ENCODE measurements at regions not wholly inside any gene's neighbourhood (a gene's known extent, or its start where the extent isn't known, plus 50 kb on each side); places are given as distances from the start of the nearest gene placed in this dataset.

GRCh38 chr5:27266184-27266583, 227.8 kb upstream of the CDH9 start:
- peak in 2 of 4 donors; percentile 6 to 15 for DNase-seq (ENCODE audit: low read depth in 4 of 4, low spot score in 2 of 4)

- DNase-seq (ENCODE audit: low read depth in 4 of 4, low spot score in 2 of 4), result no peak
These were observed 219.3 kb upstream of the CDH9 start for GRCh38 chr5:27257696-27258095.

- no peak for DNase-seq (ENCODE audit: low read depth in 4 of 4, low spot score in 2 of 4)
These were observed 214.5 kb upstream of the CDH9 start for GRCh38 chr5:27252911-27253310.

- no peak for DNase-seq (ENCODE audit: low read depth in 4 of 4, low spot score in 2 of 4)
These were observed 203.9 kb upstream of the CDH9 start for GRCh38 chr5:27242258-27242626.

GRCh38 chr5:27241564-27242257, 203.3 kb upstream of the CDH9 start:
- peak; percentile 25 to 41 (median 31) for DNase-seq (ENCODE audit: low read depth in 4 of 4, low spot score in 2 of 4)

GRCh38 chr5:27240791-27241190, 202.4 kb upstream of the CDH9 start:
- no peak for DNase-seq (ENCODE audit: low read depth in 4 of 4, low spot score in 2 of 4)

GRCh38 chr5:27234916-27235315, 196.5 kb upstream of the CDH9 start:
- no peak for DNase-seq (ENCODE audit: low read depth in 4 of 4, low spot score in 2 of 4)

GRCh38 chr5:27221410-27221809, 183.0 kb upstream of the CDH9 start:
- DNase-seq (ENCODE audit: low read depth in 4 of 4, low spot score in 2 of 4), result no peak

GRCh38 chr5:27220752-27221151, 182.4 kb upstream of the CDH9 start:
- no peak for DNase-seq (ENCODE audit: low read depth in 4 of 4, low spot score in 2 of 4)

- no peak for DNase-seq (ENCODE audit: low read depth in 4 of 4, low spot score in 2 of 4)
These were observed 179.6 kb upstream of the CDH9 start for GRCh38 chr5:27217977-27218376.

GRCh38 chr5:27217155-27217956, 179.0 kb upstream of the CDH9 start:
- DNase-seq (ENCODE audit: low read depth in 4 of 4, low spot score in 2 of 4), result no peak

GRCh38 chr5:27216367-27216950, 178.1 kb upstream of the CDH9 start:
- no peak for DNase-seq (ENCODE audit: low read depth in 4 of 4, low spot score in 2 of 4)

GRCh38 chr5:27208051-27208450, 169.7 kb upstream of the CDH9 start:
- DNase-seq (ENCODE audit: low read depth in 4 of 4, low spot score in 2 of 4), result no peak

GRCh38 chr5:27191786-27192510, 153.6 kb upstream of the CDH9 start:
- DNase-seq (ENCODE audit: low read depth in 4 of 4, low spot score in 2 of 4), result no peak

- DNase-seq (ENCODE audit: low read depth in 4 of 4, low spot score in 2 of 4), result no peak
These were observed 134.3 kb upstream of the CDH9 start for GRCh38 chr5:27172693-27173092.

GRCh38 chr5:27171761-27172261, 133.4 kb upstream of the CDH9 start:
- DNase-seq (ENCODE audit: low read depth in 4 of 4, low spot score in 2 of 4), result no peak

- no peak for DNase-seq (ENCODE audit: low read depth in 4 of 4, low spot score in 2 of 4)
These were observed 120.4 kb upstream of the CDH9 start for GRCh38 chr5:27158775-27159174.

GRCh38 chr5:27158171-27158570, 119.8 kb upstream of the CDH9 start:
- DNase-seq (ENCODE audit: low read depth in 4 of 4, low spot score in 2 of 4), result no peak

- no peak for DNase-seq (ENCODE audit: low read depth in 4 of 4, low spot score in 2 of 4)
These were observed 106.1 kb upstream of the CDH9 start for GRCh38 chr5:27144456-27144855.

- no peak for DNase-seq (ENCODE audit: low read depth in 4 of 4, low spot score in 2 of 4)
These were observed 102.4 kb upstream of the CDH9 start for GRCh38 chr5:27140831-27141230.

GRCh38 chr5:27130587-27130986, 92.2 kb upstream of the CDH9 start:
- no peak for DNase-seq (ENCODE audit: low read depth in 4 of 4, low spot score in 2 of 4)

Measured in left renal cortex interstitium (tissue), 4 donors.